Tibial nerve (tissue), 4 donors: ENCODE measurements at regions not wholly inside any gene's neighbourhood (a gene's known extent, or its start where the extent isn't known, plus 50 kb on each side); places are given as distances from the start of the nearest gene placed in this dataset.
"Not testable (repeated sequence)": the region's sequence is repeated elsewhere in the genome, so short reads cannot be mapped to it uniquely, and the experiment has no call there.

Experiments used
- DNase-seq, 2 donors: peaks; one replicate each; pipeline ENCODE4 v3.0.0-alpha.2; 2019; ENCODE audit warnings: low spot score in 2 of 2
- H3K27ac ChIP-seq, 4 donors: fragments of 200-600 bp; sonication (generic) in 3 of 4; one replicate each; pipeline ENCODE4 v1.5.1; 2017 to 2019; ENCODE audit warnings: mild to moderate bottlenecking in 1 of 4
- H3K27me3 ChIP-seq, 2 donors: fragments of 200-600 bp; sonication (generic) in 1 of 2; one replicate each; pipeline versions ENCODE4 v1.5.1 to v1.6.0; 2017 to 2019
- H3K36me3 ChIP-seq, 3 donors: fragments of 200-600 bp; sonication (generic); one replicate each; pipeline ENCODE4 v1.5.1; 2018 to 2019
- H3K4me1 ChIP-seq, 4 donors: fragments of 200-600 bp; sonication (generic) in 3 of 4; one replicate each; pipeline ENCODE4 v1.5.1; 2017 to 2019
- H3K4me3 ChIP-seq, 4 donors: fragments of 200-600 bp; sonication (generic) in 3 of 4; one replicate each; pipeline ENCODE4 v1.5.1; 2017 to 2019; ENCODE audit warnings: mild to moderate bottlenecking in 1 of 4, moderate library complexity in 1 of 4
- H3K9me3 ChIP-seq, 4 donors: fragments of 200-600 bp; sonication (generic) in 3 of 4; one replicate each; pipeline ENCODE4 v1.5.1; 2017 to 2019
- CTCF ChIP-seq, 5 experiments: fragments of 200-600 bp in 3 of 5; fragments of 450-650 bp in 2 of 5; sonication (generic) in 3 of 5; IDR thresholded peaks; one replicate each; pipeline ENCODE4 v1.5.1; 2016 to 2019; ENCODE audit warnings: antibody characterized with exemption in 5 of 5, mild to moderate bottlenecking in 3 of 5, moderate library complexity in 2 of 5
- EP300 ChIP-seq, 2 donors: sonication (generic); formaldehyde crosslinking; IDR thresholded peaks; one replicate each; pipeline ENCODE4 v1.6.1; 2017; ENCODE audit warnings: antibody characterized with exemption in 2 of 2, mild to moderate bottlenecking in 1 of 2
- POLR2A ChIP-seq, 2 donors: fragments of 450-650 bp; IDR thresholded peaks; one replicate each; pipeline ENCODE4 v1.6.1; 2017; ENCODE audit warnings: antibody characterized with exemption in 2 of 2, mild to moderate bottlenecking in 2 of 2, moderate library complexity in 2 of 2
- WGBS, 2 donors: methylation state at CpG; one replicate each; pipeline ENCODE4 v1.1.5; 2018; 5-methylcytosine and 5-hydroxymethylcytosine counted together

- no peaks in the 10 kb centered on the region for H3K4me1 ChIP-seq
- no peak overlapping the region for H3K27ac ChIP-seq
- no peaks in the 10 kb centered on the region for H3K36me3 ChIP-seq
- H3K9me3 ChIP-seq, result peaks cover 0 to 2% (median 0%) of the 10 kb centered on the region in 4 donors
- H3K4me3 ChIP-seq, result no peak overlapping the region
- TF ChIP-seq POLR2A (IDR thresholded peaks at IDR 0.05) (no peak), CTCF (IDR thresholded peaks at IDR 0.05) (no peak), EP300 (IDR thresholded peaks at IDR 0.05) (no peak)
- DNase-seq, result no peak
- H3K27me3 ChIP-seq, result no peaks in the 10 kb centered on the region
- 85 to 87% methylated on average over 7 of the region's 7 CpGs for WGBS, 2 donors
Observed at GRCh38 chr2:7648221-7648795, 731.1 kb downstream of the RNF144A start.

DNA sequence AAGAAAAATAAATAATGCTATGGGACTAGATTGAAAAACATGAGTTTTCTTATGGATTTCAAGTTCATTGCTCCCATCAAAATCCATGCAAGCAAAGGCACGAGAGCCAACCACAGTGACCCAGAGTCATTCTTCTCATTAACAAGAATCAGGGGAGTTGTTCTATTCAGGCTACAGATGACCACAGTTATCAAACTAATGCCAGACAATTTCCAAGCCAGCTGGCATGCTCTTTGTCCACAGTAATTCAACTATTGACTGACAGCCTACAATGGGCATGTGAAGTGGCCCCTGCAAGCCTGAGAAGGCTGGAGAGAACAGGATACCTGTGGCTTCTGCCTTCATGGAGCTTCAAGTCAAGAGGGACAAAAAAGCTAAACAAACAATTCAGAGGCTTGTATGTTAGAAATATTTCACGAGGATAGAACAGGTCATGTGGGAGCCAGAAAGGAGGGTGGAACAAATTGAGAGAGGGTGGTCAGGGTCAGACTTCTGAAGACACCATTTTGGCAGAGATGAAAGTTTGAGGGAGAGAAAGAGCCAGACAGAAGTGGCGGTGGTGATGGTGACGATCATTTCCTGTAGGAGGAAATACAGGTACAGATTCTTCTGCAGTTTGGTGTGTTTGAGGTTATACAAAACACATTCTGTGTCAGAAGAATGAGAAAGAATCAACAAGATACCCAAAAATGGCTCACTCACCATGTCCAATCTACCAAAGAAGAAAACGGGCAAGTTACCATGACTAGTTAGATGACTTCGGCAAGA lies 732.4 kb downstream of the RNF144A start:
- H3K27me3 ChIP-seq, result no peaks in the 10 kb centered on the region
- H3K4me1 ChIP-seq, result no peaks in the 10 kb centered on the region
- TF ChIP-seq CTCF (IDR thresholded peaks at IDR 0.05), result no peak
- no peak for TF ChIP-seq EP300 (IDR thresholded peaks at IDR 0.05)
- no peak for TF ChIP-seq POLR2A (IDR thresholded peaks at IDR 0.05)
- H3K27ac ChIP-seq, result no peak overlapping the region
- DNase-seq, result no peak
- H3K36me3 ChIP-seq, result no peaks in the 10 kb centered on the region
- no peak overlapping the region for H3K4me3 ChIP-seq
- 76 to 78% methylated on average over 6 of the region's 6 CpGs for WGBS, 2 donors
- peaks cover 0 to 13% (median 0%) of the 10 kb centered on the region in 4 donors for H3K9me3 ChIP-seq

- Histone ChIP-seq H3K27ac (no peak overlapping the region), H3K4me3 (no peak overlapping the region), H3K4me1 (no peaks in the 10 kb centered on the region), H3K36me3 (no peaks in the 10 kb centered on the region), H3K9me3 (peaks cover 0 to 13% (median 0%) of the 10 kb centered on the region in 4 donors), H3K27me3 (no peaks in the 10 kb centered on the region)
- TF ChIP-seq POLR2A (IDR thresholded peaks at IDR 0.05) (no peak), EP300 (IDR thresholded peaks at IDR 0.05) (no peak), CTCF (IDR thresholded peaks at IDR 0.05) (no peak)
- DNase-seq, result no peak
- 55% methylated on average over 2 of the region's 2 CpGs for WGBS, 2 donors
Observed at GRCh38 chr2:7653617-7654016, 736.4 kb downstream of the RNF144A start.

DNA sequence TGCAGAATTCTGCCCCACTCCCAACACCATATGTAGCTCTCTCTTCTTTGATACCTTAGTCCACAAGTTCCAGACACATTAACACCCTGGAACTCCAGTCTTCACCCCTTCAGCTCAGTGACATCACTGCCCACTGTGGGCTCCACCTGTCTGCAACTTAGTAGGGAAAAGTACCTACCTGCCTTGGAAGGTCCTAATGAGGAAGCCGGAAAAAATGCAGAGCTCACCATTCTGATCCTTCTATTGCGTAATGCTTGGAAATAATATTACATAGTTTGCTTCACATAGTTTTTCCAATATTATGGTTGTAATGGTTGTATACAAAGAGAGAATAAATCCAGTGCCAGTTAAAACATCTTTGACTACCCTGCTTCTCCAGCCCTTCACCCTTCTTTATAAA lies 738.4 kb downstream of the RNF144A start:
- Histone ChIP-seq H3K4me3 (no peak overlapping the region), H3K36me3 (no peaks in the 10 kb centered on the region), H3K9me3 (peaks cover 0 to 13% (median 0%) of the 10 kb centered on the region in 4 donors), H3K27ac (no peak overlapping the region), H3K27me3 (no peaks in the 10 kb centered on the region), H3K4me1 (no peaks in the 10 kb centered on the region)
- TF ChIP-seq POLR2A (IDR thresholded peaks at IDR 0.05), result no peak
- TF ChIP-seq CTCF (IDR thresholded peaks at IDR 0.05), result no peak
- TF ChIP-seq EP300 (IDR thresholded peaks at IDR 0.05), result no peak
- 97 to 98% methylated on average over 2 of the region's 2 CpGs for WGBS, 2 donors
- DNase-seq, result no peak

GRCh38 chr2:7657526-7657925 lies 740.3 kb downstream of the RNF144A start:
- WGBS, 2 donors, result 95 to 97% methylated on average over 2 of the region's 2 CpGs
- not testable (repeated sequence) for H3K4me1 ChIP-seq

More at GRCh38 chr2:7657526-7657925, 740.3 kb downstream of the RNF144A start:
- H3K27me3 ChIP-seq, DNase-seq, H3K27ac ChIP-seq, H3K36me3 ChIP-seq, H3K4me3 ChIP-seq: not testable (repeated sequence)
- H3K9me3 ChIP-seq, result peaks cover 0 to 13% (median 0%) of the 10 kb centered on the region in 4 donors
